HTR-8/SVneo (cell line): ENCODE measurements at regions not wholly inside any gene's neighbourhood (a gene's known extent, or its start where the extent isn't known, plus 50 kb on each side); places are given as distances from the start of the nearest gene placed in this dataset.

Experiments used
- DNase-seq: peaks from one replicate; pipeline ENCODE4 v3.0.0; 2011; ENCODE audit warnings: low spot score, mixed read lengths; ENCODE audit not compliant: insufficient read length
- FAIRE-seq: peaks from 2 replicates; lab custom pipeline; 2011; peaks lifted over from hg19 to GRCh38; lab: Jason Lieb, UNC

- FAIRE-seq (no peak), DNase-seq (no peak)
Measured at GRCh38 chr2:34320056-34320455, 721.0 kb upstream of the FAM98A start.

DNA sequence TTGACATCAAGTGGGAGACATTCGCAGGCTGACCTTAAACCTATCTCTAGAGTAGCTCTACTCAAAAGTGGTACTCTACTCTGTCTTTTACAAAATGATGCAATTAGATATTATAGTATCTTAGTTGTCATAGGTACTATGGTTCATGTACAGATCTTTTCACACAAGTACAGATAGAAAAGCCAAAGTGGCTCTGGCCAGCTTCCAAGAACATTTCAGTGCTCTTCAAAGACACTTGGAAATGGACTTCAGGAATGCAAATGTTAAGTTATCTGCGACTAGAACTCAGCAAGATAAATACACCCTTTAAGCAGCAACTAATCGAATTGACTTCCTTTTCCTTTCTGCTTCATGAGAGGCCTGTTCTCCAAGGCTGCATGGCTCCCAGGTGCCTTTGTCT is 718.7 kb upstream of the FAM98A start:
- DNase-seq (no peak), FAIRE-seq (no peak)

DNA sequence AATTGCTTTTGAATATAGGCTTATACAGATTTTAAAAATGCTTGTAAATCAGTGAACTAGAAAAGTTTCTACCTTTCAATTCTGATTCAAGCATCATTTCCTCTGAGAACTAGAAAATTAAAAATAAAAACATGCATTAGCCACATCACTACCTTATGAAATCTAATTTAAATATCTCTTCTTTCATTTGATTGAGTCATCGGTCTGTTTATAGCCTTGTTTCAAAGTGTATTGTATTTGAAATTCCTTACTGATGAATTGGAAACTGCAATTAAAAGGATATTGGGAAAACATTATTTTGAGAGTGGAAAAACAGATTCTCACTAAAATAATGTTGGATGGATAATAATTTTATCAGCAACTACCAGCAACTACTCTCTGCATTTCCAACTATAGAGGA is 717.7 kb upstream of the FAM98A start:
- FAIRE-seq (no peak), DNase-seq (no peak)

DNA sequence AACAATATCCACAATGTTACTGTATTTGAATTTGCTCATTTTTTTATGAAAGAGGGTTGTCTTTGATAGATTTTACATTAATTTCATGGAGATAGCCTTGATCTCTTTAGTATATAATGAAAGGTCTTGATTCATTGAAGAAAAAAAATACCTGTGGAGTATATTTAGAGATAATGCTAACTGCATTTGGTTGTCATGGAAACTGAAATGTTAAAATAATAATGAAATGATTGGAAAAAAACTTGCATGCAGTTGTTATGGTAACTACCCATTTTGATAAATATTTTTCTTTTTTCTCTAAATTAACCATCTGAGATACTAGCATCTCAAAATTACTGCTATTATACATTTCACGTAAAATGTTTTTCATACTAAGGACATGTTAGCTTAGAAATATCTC is 712.7 kb upstream of the FAM98A start:
- no peak for FAIRE-seq
- no peak for DNase-seq

GRCh38 chr2:34308140-34308539 is 709.0 kb upstream of the FAM98A start:
- FAIRE-seq, result no peak
- no peak for DNase-seq

DNA sequence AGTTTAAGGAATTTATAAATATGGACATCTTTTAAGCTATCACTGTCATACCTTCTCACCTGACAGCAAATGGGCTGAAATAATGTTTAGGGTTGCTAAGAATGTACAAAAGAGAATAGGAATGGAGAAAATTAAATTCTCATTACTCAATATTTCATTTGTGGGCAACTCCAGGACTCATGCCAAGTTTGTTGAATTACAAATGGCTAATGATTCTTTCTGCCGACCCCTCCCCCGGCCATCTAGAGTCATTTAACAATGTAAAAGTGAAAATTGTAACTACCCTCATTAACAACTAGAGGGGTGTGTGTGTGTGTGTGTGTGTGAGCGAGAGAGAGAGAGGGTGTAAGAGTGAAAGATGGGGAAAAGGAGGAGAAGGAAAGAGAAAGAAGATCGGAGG is 708.5 kb upstream of the FAM98A start:
- DNase-seq (no peak), FAIRE-seq (no peak)

DNA sequence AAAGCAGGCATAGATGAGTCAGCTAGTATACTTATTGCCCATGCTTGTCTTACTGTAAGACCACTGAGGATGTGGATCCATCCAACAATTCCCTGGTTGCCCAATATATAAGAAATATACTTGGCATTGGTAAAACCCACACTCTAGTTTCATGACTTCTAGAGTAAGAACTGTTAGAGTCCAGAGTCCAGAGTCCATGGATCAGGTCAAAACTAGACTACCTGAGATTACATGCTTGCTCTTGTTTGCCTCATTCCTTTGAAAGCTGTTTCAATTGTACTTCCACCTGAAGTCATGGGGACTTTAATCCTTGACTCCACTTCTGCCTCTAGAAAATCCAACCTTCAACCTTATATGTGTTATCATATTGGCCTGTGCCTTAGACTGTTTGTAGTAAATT is 707.6 kb upstream of the FAM98A start:
- FAIRE-seq (no peak), DNase-seq (no peak)

DNA sequence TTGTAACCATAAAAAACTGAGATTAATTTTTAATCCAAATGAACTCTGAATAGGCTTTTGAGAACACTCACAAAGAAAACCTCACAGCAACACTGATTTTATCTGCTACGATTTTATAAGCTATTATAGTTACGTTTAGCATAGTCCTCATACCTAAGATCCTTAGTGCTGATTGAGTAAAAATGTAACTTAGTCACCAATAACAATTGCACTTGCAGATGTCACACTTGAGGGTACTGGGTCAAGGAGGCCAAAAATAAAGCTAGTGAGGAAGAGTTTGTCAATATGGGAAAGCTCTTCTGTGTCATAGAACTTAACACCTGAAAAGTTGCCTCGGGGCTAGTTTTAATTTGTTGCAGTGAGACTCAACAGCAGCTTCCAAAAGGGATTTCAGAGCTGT is 706.5 kb upstream of the FAM98A start:
- FAIRE-seq, result no peak
- DNase-seq, result no peak

DNA sequence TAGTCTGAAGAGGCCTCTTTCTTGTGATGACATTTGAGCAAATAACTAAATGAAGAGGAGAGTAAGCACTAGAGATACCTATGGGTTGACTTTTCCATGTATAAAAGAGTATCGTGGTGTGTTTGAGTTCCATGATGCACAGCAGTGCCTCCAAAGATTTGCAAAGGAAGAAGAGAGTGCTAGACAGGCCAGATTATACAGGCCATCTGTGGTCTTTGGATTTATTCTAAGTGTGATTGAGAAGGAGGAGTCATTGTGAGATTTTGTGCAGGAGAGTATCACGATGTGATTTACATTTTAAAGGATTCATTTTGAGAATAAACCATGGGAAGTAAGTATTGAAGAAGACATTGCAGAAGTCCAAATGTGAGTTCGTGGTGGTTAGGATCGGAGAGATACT is 695.9 kb upstream of the FAM98A start:
- FAIRE-seq (no peak), DNase-seq (no peak)

DNA sequence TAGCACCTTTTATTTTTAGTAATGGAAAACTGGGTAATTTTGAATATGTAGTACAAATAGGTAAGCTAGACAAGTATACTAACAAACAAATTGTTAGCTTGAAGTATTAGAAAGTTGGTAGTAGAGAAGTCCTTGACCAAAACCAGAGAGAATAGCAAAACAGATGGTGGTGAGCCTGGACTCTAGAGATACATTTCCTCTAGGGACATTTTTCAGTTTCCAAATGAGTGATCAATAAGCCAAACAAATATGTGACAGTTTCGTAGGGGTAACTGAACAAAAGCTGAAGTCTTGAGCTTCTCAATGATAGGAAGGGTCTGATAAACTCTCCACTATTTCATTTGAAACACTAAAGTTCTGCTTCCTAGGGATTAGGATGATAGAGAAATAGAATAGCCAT is 692.0 kb upstream of the FAM98A start:
- no peak for DNase-seq
- FAIRE-seq, result no peak

- DNase-seq, result no peak
- FAIRE-seq, result no peak
Measured at GRCh38 chr2:34288016-34288415, 688.9 kb upstream of the FAM98A start.

GRCh38 chr2:34280606-34281005 is 681.5 kb upstream of the FAM98A start:
- FAIRE-seq (no peak), DNase-seq (no peak)

DNA sequence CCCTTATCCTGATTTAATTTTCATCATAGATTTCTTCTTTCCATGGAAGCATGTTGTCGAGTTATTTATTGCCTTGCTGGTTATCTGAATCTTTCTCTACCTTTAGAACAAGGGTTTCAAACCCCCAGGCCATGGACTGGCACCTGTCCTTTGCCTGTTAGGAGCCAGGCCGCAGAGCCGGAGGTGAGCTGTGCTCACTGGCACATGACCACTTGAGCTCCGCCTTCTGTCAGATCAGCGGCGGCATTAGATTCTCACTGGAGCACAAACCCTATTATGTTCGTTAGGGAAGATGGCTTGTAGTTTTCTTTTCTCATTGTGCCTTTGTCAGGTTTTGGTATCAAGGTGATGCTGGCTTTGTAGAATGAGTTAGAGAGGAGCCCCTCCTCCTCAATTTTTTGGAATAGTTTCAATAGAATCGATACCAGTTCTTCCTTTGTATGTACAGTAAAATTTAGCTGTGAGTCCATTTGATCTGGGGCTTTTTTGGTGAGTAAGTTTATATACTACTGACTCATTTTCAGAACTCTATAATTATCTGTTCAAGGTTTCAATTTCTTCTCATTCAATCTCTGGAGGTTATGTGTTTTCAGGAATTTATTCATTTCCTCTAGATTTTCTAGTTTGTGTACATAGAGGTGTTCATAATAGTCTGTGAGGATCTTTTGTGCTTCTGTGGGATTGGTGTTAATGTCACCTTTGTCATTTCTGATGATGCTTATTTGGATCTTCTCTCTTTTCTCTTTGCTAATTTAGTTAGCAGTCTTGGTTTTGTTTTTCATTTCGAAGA is 668.0 kb upstream of the FAM98A start:
- no peak for FAIRE-seq

DNA sequence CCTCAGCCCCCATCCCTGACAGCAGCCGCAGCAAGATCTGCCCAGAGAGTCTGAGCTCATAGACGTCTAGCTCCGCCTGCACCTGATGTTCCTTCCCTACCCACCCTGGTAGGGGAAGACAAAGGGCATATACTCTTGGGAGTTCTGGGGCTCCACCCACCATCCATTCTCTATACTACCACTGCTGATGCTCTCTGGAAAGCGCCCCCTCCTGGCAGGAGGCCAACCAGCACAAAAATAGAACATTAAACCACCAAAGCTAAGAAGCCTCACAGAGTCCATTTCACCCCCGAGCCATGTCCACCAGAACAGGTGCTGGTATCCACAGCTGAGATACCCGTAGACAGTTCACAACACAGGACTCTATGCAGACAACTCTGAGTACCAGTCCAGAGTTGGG is 662.6 kb upstream of the FAM98A start:
- FAIRE-seq (no peak), DNase-seq (no peak)

More for the DNA sequence above, 668.0 kb upstream of the FAM98A start:
- DNase-seq, result no peak

GRCh38 chr2:34254272-34254878 is 655.3 kb upstream of the FAM98A start:
- no peak for FAIRE-seq
- no peak for DNase-seq

GRCh38 chr2:34252111-34252510 is 653.0 kb upstream of the FAM98A start:
- no peak for FAIRE-seq
- no peak for DNase-seq

DNA sequence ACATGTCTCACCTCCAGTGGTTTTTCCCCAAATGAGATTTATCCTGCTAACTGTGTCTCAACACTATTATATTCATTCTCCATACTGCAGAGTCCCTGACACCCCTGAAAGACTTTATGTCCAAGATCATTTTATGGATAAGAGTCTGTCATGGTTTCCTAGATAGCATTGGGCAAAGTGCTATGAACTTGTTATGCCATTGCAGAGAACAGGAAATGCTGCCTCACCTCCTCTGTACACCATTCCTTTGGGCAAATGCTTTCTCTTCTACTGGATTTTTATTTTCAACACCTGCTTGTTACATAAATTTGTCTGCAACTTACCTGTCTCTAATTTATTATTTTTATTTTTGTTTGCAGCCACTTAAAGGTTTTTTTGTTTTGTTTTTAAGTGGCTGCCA is 652.5 kb upstream of the FAM98A start:
- DNase-seq, result no peak
- FAIRE-seq, result no peak

- DNase-seq (no peak), FAIRE-seq (no peak)
Measured at GRCh38 chr2:34244195-34244594, 645.1 kb upstream of the FAM98A start.

DNA sequence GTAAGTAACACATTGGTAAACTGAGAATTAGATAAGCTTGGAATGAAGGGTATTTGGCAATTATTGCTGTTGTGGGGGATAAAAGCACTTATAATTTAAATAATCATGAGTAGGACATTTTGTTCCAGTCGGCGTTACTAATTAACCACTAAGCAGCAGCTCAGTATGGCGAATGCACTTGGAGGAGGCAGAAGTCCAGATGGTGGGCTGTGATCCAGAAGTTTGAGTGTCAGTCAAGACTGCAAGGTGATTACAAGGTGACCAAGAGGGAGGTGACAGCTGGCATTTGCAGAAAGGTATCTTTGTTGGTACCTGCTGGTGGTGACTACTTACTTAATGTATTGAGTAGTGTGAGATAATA is 643.6 kb upstream of the FAM98A start:
- no peak for FAIRE-seq
- DNase-seq, result no peak

- DNase-seq (no peak), FAIRE-seq (no peak)
Measured at GRCh38 chr2:34241905-34242762, 643.0 kb upstream of the FAM98A start.

DNA sequence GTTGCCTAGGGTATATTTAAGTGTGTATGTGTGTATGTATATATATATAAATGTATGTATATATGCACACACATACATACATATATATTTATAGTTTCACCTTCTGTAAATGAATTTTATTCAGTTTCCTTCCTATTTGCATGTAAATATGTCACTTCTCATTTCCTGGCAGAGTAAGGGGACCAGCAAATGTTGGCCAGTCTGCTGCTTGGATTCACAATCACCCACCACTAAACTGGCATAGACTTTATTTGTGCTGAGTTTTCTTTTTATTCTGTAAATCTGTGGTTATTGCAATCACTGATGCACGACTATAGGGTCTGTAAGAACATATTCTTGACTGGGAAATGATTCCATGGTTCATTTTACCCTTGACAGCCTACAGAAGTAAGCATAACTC is 640.4 kb upstream of the FAM98A start:
- DNase-seq, result no peak
- FAIRE-seq, result no peak
